BE2C (cell line): ENCODE measurements at regions not wholly inside any gene's neighbourhood (a gene's known extent, or its start where the extent isn't known, plus 50 kb on each side); places are given as distances from the start of the nearest gene placed in this dataset.

Experiments
- DNase-seq: peaks from one replicate; pipeline ENCODE4 v3.0.0-alpha.2; 2020
- H3K27me3 ChIP-seq: fragments of 250-450 bp; sonication (Bioruptor Pico); 2 replicates; pipeline ENCODE4 v1.5.1; 2020; ENCODE audit warnings: mild to moderate bottlenecking
- H3K36me3 ChIP-seq: fragments of 250-450 bp; sonication (Bioruptor Pico); 2 replicates; pipeline ENCODE4 v1.5.1; 2020; ENCODE audit warnings: mild to moderate bottlenecking
- H3K4me1 ChIP-seq: fragments of 250-450 bp; sonication (Bioruptor Pico); 2 replicates; pipeline ENCODE4 v1.5.1; 2020
- H3K4me3 ChIP-seq: 2 replicates; pipeline ENCODE4 v1.5.1; 2011; ENCODE audit warnings: low read depth, low read length
- H3K9me3 ChIP-seq: fragments of 250-450 bp; sonication (Bioruptor Pico); 2 replicates; pipeline ENCODE4 v1.5.1; 2020
- CTCF ChIP-seq: IDR thresholded peaks from 2 replicates; pipeline ENCODE4 v1.5.1; 2012; ENCODE audit warnings: mild to moderate bottlenecking, low read depth, low read length

DNA sequence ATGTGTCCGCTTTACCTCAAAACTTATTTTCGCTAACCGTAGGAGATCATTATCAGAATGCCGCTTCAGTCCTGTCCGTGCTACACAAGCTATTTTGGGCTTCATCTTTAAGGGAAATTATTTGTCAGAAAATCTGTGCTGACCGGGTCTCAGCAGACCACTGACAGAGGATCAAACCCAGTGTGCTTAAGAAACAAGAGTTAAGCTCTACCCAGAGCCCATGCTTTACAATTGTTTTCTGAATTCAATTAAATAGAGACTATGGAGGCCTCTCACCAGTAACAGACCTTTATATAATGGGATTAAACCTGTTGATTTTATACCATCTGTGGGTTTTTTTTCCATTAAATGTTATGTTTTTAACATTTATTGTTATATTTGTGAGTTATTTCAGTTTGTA lies 1956.7 kb upstream of the PIK3C3 start:
- no peaks in the 10 kb centered on the region for H3K9me3 ChIP-seq
- no peaks in the 10 kb centered on the region for H3K4me1 ChIP-seq
- TF ChIP-seq CTCF, result no peak
- no peak overlapping the region for H3K4me3 ChIP-seq
- no peak for DNase-seq
- no peaks in the 10 kb centered on the region for H3K27me3 ChIP-seq
- no peaks in the 10 kb centered on the region for H3K36me3 ChIP-seq

- no peak for DNase-seq
- Histone ChIP-seq H3K4me1 (no peaks in the 10 kb centered on the region), H3K27me3 (no peaks in the 10 kb centered on the region), H3K4me3 (no peak overlapping the region), H3K9me3 (no peaks in the 10 kb centered on the region), H3K36me3 (no peaks in the 10 kb centered on the region)
- TF ChIP-seq CTCF, result no peak
These were observed 1960.5 kb upstream of the PIK3C3 start for GRCh38 chr18:39994498-39994897.

DNA sequence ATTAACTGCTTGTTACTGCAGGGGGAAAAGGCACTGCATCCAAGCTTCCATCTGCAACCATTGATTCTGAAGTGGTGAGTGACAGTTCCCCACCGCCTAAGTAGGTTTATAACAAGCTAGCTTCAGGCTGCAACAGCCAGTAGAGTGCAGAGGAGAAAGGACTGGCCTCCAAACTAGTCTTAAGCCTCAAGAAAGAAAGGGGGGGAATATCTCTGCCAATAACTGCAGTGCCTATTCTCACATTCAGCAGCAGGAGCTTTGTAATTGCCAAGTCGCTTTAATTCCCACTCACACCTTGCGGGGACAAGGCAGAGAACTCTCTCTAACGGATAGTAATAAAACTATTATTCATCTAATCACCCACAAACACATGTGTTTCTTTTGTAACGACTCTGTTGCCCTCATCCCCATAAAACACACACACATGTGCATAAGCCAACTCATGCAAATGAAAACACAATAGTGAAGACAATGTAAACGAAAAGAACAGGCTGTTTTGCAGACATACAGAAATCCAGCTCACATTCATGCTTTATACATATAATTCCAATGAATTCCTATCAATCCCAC lies 1963.3 kb upstream of the PIK3C3 start:
- no peaks in the 10 kb centered on the region for H3K9me3 ChIP-seq
- H3K27me3 ChIP-seq, result no peaks in the 10 kb centered on the region
- H3K36me3 ChIP-seq, result no peaks in the 10 kb centered on the region
- no peaks in the 10 kb centered on the region for H3K4me1 ChIP-seq
- no peak for TF ChIP-seq CTCF
- DNase-seq, result no peak
- H3K4me3 ChIP-seq, result no peak overlapping the region

- Histone ChIP-seq H3K4me1 (no peaks in the 10 kb centered on the region), H3K9me3 (no peaks in the 10 kb centered on the region), H3K27me3 (no peaks in the 10 kb centered on the region), H3K4me3 (no peak overlapping the region), H3K36me3 (no peaks in the 10 kb centered on the region)
- TF ChIP-seq CTCF, result no peak
- no peak for DNase-seq
These were observed 1964.5 kb upstream of the PIK3C3 start for GRCh38 chr18:39990540-39990939.

- no peaks in the 10 kb centered on the region for H3K36me3 ChIP-seq
- no peak for TF ChIP-seq CTCF
- no peaks in the 10 kb centered on the region for H3K27me3 ChIP-seq
- H3K4me3 ChIP-seq, result no peak overlapping the region
- DNase-seq, result no peak
- H3K4me1 ChIP-seq, result no peaks in the 10 kb centered on the region
- H3K9me3 ChIP-seq, result no peaks in the 10 kb centered on the region
These were observed 1978.3 kb upstream of the PIK3C3 start for GRCh38 chr18:39976771-39977170.

DNA sequence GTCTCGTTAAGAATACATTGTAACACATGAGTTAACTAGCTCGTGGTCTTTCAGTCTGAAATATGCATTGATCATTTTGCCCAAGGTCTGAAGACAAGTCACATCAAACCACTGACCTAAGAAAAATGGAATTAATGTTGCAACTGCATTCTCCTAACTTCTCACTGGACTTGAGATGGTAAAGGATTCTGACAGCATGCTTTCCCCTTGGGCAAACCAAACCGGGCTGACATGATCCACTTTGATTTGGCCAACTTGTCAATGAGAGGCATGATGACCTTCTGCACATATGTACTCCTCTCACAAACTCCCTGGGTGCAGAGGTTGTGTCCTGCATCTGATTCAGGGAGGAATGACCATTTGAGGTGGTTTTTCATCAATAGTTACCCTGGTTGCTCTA lies 1982.5 kb upstream of the PIK3C3 start:
- H3K27me3 ChIP-seq, result no peaks in the 10 kb centered on the region
- no peaks in the 10 kb centered on the region for H3K4me1 ChIP-seq
- H3K9me3 ChIP-seq, result no peaks in the 10 kb centered on the region
- no peak overlapping the region for H3K4me3 ChIP-seq
- no peaks in the 10 kb centered on the region for H3K36me3 ChIP-seq
- no peak for DNase-seq
- no peak for TF ChIP-seq CTCF
